Activated CD8-positive, alpha-beta memory T cell treated with anti-CD3 and anti-CD28 coated beads, Interleukin-2, amount 10 ng/mL, durations not matched to agents 7 days and 5 days (primary cell): ENCODE measurements at regions not wholly inside any gene's neighbourhood (a gene's known extent, or its start where the extent isn't known, plus 50 kb on each side); places are given as distances from the start of the nearest gene placed in this dataset.

Source experiments
- ATAC-seq: fragments of 150-1000 bp; cut with Tn5 transposase; one replicate; pipeline ENCODE4 v1.10.0; 2021; ENCODE audit warnings: moderate library complexity
- CTCF ChIA-PET: fragments of 350-600 bp; sonication (Branson Sonifier 250); formaldehyde crosslinking; loops from one replicate; lab custom pipeline; 2021; ENCODE audit warnings: antibody characterized with exemption; lab: Charles Lee
- DNase-seq: peaks from one replicate; pipeline ENCODE4 v3.0.0-alpha.2; 2020
- H3K27ac Mint-ChIP-seq: one replicate; pipeline ENCODE4 v1.8.0; 2021; ENCODE audit warnings: mild to moderate bottlenecking, mixed read lengths
- H3K27me3 Mint-ChIP-seq: one replicate; pipeline ENCODE4 v1.8.0; 2021; ENCODE audit warnings: mixed read lengths
- H3K36me3 Mint-ChIP-seq: one replicate; pipeline ENCODE4 v1.8.0; 2021; ENCODE audit warnings: mild to moderate bottlenecking, mixed read lengths
- H3K4me1 Mint-ChIP-seq: one replicate; pipeline ENCODE4 v1.8.0; 2021; ENCODE audit warnings: mixed read lengths
- H3K4me3 Mint-ChIP-seq: one replicate; pipeline ENCODE4 v1.8.0; 2021; ENCODE audit warnings: mild to moderate bottlenecking, moderate library complexity, mixed read lengths
- H3K9me3 Mint-ChIP-seq: one replicate; pipeline ENCODE4 v1.8.0; 2022; ENCODE audit warnings: low read depth, mixed read lengths

DNA sequence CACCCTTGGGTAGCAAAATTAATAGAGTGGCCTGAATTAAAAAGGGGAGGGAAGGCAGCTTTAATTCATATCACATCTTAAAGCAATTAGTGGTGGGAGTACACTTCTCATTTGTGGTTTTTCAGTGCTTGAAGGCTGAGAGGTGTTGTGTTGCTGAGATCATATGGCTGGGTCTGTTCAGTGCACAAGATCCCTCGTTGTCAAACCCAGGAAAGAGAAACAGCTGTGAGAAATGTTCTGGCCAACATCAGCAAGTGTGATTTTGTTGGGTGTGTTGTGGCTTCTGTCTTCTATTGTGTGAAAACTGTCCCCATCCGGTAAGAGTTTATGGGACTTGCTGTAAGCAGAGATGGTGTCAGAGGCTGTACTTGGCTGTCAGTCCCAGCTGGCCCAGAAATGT is 197.9 kb upstream of the BMPER start:
- Mint-ChIP-seq H3K4me3 (no peak overlapping the region), H3K27ac (no peak overlapping the region), H3K36me3 (peaks cover under 1% of the 10 kb centered on the region), H3K9me3 (peaks cover 3% of the 10 kb centered on the region), H3K4me1 (no peaks in the 10 kb centered on the region), H3K27me3 (no peaks in the 10 kb centered on the region)
- no peak for ATAC-seq
- CTCF ChIA-PET: no interaction called here
- DNase-seq: no peak

DNA sequence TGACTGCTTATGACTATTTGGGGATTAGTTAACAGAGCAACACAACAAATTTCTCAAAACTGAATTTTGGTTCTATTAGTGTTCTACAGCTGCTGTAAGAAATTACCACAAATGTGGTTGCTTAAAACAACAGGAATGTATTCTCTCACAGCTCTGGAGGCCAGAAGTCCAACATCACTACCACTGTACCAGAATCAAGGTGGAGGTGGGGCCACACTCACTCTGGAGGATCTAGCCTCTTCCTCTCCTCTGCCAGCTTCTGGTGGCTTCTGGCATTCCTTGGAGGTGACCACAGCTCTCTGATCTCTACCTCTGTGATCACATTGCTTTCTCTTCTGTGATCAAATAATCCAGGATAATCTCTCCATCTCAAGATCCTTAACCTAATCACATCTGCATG is 194.7 kb upstream of the BMPER start:
- H3K9me3 Mint-ChIP-seq: no peaks in the 10 kb centered on the region
- ATAC-seq (no peak), DNase-seq (no peak)
- no peak overlapping the region for H3K27ac Mint-ChIP-seq
- H3K27me3 Mint-ChIP-seq: no peaks in the 10 kb centered on the region
- CTCF ChIA-PET: no interaction called here
- no peaks in the 10 kb centered on the region for H3K4me1 Mint-ChIP-seq
- no peak overlapping the region for H3K4me3 Mint-ChIP-seq
- no peaks in the 10 kb centered on the region for H3K36me3 Mint-ChIP-seq

DNA sequence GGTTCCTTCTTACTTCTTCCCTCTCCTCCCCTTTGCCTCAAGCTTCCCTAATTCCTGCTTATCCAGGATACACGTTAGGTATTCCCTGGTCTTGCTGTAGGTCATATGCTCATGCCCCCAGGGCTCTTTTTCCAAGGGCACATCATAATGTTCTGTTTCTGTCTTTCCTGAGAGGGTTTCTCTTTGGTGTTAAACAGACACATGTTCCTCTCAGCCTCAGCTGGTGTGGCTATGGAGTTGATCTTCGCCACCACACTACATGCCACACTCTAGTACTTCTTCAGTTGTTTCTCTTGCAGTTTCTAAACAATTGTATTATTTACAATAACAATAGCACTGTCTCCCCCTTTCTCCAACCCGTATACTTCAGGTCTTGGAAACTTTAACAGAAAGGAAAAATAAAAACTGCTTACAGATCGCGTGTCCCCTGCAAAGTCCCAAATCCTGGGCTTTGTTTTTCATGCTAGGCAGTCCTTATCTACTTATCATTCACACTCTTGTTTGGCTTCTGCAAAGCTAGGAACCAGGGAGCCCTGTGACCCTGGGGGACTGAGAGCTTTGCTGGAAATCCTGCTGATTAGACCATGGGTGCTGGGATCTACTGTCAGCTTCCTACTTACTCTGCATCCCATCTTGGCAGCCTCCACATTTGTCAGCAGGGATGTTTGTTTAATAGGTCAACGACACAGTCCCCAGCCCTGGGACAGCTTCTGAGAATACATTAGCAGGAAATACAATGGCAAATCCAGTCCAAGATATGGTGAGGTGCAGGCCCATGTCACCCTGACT is 193.9 kb upstream of the BMPER start:
- Mint-ChIP-seq H3K4me1 (no peaks in the 10 kb centered on the region), H3K4me3 (no peak overlapping the region), H3K27me3 (no peaks in the 10 kb centered on the region), H3K36me3 (no peaks in the 10 kb centered on the region), H3K27ac (no peak overlapping the region), H3K9me3 (no peaks in the 10 kb centered on the region)
- CTCF ChIA-PET: no interaction called here
- DNase-seq: no peak
- no peak for ATAC-seq

DNA sequence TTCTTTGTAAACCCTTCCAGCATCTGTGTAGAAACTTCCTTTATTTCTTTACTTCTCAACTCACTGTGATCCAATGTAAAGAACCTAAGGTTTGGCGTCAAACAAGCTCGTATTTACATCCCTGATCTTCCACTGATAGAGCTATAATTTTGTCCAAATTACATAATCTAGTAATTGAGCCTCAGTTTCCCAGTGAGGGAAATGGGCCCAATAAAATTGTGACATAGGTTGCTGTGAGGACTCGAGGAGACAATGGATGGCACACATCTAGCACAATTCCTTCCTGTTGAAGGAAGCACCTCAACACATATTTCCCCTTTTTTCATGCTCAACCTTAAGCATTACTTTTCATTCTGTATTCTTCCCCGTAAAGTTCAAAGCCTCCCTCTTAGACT is 193.3 kb upstream of the BMPER start:
- no peaks in the 10 kb centered on the region for H3K9me3 Mint-ChIP-seq
- H3K27ac Mint-ChIP-seq: no peak overlapping the region
- H3K4me1 Mint-ChIP-seq: no peaks in the 10 kb centered on the region
- no peaks in the 10 kb centered on the region for H3K27me3 Mint-ChIP-seq
- H3K36me3 Mint-ChIP-seq: no peaks in the 10 kb centered on the region
- DNase-seq (no peak), ATAC-seq (no peak)
- H3K4me3 Mint-ChIP-seq: no peak overlapping the region
- CTCF ChIA-PET: no interaction called here

DNA sequence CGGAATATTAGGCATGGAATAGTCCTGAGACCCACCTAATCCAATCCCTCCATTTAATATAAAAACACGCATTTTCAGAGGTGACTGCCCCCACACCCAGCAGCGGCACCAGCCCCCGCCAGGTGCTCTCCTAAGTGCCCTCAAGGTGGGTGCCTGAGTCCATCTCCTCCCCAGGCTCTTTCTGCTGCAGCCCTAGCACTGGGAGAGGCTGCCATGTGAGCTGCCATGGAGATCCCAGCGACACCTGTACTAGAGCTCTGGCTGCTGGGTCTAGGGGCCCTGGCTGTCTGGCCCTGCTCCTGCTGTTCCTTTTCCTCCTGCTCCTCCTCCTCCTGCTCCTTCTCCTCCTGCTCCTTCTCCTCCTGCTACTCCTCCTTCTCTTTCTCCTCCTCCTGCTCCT is 191.1 kb upstream of the BMPER start:
- no peaks in the 10 kb centered on the region for H3K36me3 Mint-ChIP-seq
- H3K9me3 Mint-ChIP-seq: no peaks in the 10 kb centered on the region
- H3K4me3 Mint-ChIP-seq: no peak overlapping the region
- ATAC-seq (no peak), DNase-seq (no peak)
- H3K27ac Mint-ChIP-seq: no peak overlapping the region
- no peaks in the 10 kb centered on the region for H3K4me1 Mint-ChIP-seq
- H3K27me3 Mint-ChIP-seq: no peaks in the 10 kb centered on the region
- CTCF ChIA-PET: no interaction called here

DNA sequence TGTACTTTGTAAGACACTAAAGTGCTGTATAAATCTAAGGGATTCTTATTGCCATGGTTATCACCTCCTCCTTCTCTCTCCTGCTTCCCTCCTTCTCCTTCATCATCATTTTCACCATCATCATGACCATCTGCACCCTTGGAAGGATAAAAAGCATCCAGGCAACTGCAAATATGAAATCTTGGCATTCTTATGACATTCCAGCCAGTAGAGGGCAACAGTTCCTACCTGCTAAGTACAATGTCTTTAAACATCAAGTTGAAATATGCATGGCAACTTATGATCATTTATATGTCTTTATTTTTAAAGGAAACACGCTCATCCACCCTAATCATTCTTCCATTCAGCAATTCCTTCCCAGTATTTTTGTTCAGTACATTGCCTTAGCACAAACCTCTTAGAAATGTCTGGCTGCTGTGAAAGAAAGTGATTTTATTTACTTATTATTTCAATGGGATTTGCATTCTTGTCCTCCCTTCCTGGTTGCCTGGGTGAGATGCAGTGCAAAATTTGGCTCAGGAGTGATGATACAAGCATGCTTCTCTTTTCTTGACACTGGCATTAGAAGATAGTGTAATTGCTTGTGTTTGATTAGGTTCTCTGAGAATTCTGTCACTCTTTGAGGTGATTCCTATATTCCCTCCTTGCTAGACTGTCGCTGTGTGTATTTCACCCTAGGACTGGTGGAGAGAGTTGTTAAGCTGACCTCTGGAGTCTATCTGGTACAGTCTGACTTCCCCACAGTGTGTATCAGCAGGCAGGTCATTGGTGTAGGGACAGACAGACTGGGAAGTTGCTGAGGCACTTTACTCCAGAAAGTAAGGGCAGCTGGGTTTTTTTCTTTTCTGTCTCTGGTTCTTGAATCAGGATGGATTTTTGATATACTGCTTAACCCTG is 188.5 kb upstream of the BMPER start:
- CTCF ChIA-PET: no interaction called here
- no peak for ATAC-seq
- H3K4me1 Mint-ChIP-seq: no peaks in the 10 kb centered on the region
- H3K27me3 Mint-ChIP-seq: no peaks in the 10 kb centered on the region
- no peak for DNase-seq
- no peak overlapping the region for H3K27ac Mint-ChIP-seq
- H3K9me3 Mint-ChIP-seq: no peaks in the 10 kb centered on the region
- H3K4me3 Mint-ChIP-seq: no peak overlapping the region
- no peaks in the 10 kb centered on the region for H3K36me3 Mint-ChIP-seq

DNA sequence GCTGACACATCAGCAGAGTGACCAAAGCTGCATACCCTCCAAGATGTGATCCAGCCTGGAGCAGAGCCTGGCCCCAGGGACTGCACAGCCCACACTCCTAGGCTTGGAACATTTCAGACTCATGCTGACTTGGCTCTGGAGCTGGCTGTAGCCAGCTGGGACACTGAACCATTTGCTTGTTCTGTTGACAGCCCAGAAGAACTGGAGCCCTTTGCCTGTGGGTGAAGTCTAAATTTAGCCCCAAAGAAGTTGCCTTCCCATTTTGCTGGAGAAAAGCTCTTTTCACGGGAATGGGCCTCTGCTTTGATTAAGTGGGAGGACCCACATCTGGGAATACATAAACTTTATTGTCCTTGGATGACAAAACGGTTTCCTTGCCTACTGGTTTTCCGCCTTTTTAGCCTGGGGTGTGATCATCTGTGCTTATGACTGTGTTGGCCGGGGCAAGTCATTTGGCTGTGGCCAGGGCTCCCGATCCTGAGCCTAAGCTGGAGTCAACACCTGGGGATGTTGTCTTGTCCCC is 186.2 kb upstream of the BMPER start:
- H3K36me3 Mint-ChIP-seq: no peaks in the 10 kb centered on the region
- CTCF ChIA-PET: no interaction called here
- H3K4me1 Mint-ChIP-seq: no peaks in the 10 kb centered on the region
- DNase-seq (no peak), ATAC-seq (no peak)
- H3K4me3 Mint-ChIP-seq: no peak overlapping the region
- H3K27ac Mint-ChIP-seq: no peak overlapping the region
- H3K27me3 Mint-ChIP-seq: no peaks in the 10 kb centered on the region
- no peaks in the 10 kb centered on the region for H3K9me3 Mint-ChIP-seq

DNA sequence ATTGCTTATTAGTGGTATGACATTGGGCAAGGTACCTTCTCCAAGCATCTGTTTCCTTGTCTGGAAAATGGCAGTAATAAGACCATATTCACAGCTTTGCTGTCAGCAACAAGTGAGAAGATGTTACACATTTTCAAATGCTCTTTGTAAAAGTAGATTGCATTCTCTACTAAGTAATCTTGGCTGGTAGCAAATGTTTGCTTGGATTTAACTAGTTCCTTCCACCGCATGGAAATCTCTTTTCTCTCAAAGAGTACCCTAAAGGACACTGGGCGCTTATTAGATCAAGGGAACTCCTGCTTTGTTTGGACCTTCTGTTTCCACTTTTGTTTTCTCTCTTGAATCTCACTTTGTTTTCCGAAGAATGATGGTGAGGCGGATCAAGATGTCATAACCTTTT is 185.2 kb upstream of the BMPER start:
- Mint-ChIP-seq H3K4me1 (no peaks in the 10 kb centered on the region), H3K27ac (no peak overlapping the region), H3K36me3 (no peaks in the 10 kb centered on the region), H3K9me3 (no peaks in the 10 kb centered on the region), H3K4me3 (no peak overlapping the region), H3K27me3 (no peaks in the 10 kb centered on the region)
- no peak for ATAC-seq
- no peak for DNase-seq
- CTCF ChIA-PET: no interaction called here

DNA sequence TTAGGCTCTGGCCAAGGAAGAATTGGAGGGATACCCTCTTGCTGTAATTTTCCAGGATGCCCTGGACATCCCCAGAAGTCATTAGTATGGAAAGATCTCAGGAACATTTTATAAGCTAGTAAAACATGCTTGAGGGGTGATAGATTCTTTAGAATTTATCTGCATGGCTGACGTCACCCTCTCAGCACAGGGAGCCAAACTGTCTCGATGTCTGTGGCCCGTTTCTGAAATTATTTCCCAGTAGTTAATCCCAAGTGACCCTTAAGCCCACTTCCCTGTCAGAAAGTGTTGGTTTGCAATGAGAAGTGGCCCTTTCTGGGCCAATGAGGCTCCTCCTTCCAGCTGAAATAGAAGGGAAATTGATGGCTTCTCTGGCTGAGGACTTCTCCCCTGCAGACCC is 184.5 kb upstream of the BMPER start:
- Mint-ChIP-seq H3K27ac (no peak overlapping the region), H3K36me3 (no peaks in the 10 kb centered on the region), H3K9me3 (no peaks in the 10 kb centered on the region), H3K27me3 (no peaks in the 10 kb centered on the region), H3K4me3 (no peak overlapping the region), H3K4me1 (no peaks in the 10 kb centered on the region)
- DNase-seq (no peak), ATAC-seq (no peak)
- CTCF ChIA-PET: no interaction called here

DNA sequence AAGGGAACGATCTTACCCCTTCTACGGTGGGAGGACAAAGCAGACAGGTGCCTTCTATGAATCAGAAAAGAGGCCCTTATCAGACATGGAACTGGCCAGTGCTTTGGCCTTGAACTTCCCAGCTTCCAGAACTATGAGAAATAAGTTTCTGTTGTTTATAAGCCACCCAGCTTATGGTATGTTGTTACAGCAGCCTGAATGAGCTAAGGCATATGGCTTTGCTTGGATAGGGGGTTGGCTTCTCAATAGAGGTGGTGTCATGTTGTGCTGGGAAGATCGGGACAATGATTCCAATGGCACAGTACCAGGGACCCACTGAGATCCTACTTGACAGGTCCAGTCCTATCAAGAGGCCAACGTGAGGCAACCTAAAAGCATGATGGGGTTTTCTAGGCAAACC is 183.4 kb upstream of the BMPER start:
- H3K27ac Mint-ChIP-seq: no peak overlapping the region
- H3K4me1 Mint-ChIP-seq: no peaks in the 10 kb centered on the region
- H3K9me3 Mint-ChIP-seq: no peaks in the 10 kb centered on the region
- CTCF ChIA-PET: no interaction called here
- ATAC-seq: no peak
- H3K4me3 Mint-ChIP-seq: no peak overlapping the region
- DNase-seq: no peak
- H3K36me3 Mint-ChIP-seq: no peaks in the 10 kb centered on the region
- no peaks in the 10 kb centered on the region for H3K27me3 Mint-ChIP-seq

DNA sequence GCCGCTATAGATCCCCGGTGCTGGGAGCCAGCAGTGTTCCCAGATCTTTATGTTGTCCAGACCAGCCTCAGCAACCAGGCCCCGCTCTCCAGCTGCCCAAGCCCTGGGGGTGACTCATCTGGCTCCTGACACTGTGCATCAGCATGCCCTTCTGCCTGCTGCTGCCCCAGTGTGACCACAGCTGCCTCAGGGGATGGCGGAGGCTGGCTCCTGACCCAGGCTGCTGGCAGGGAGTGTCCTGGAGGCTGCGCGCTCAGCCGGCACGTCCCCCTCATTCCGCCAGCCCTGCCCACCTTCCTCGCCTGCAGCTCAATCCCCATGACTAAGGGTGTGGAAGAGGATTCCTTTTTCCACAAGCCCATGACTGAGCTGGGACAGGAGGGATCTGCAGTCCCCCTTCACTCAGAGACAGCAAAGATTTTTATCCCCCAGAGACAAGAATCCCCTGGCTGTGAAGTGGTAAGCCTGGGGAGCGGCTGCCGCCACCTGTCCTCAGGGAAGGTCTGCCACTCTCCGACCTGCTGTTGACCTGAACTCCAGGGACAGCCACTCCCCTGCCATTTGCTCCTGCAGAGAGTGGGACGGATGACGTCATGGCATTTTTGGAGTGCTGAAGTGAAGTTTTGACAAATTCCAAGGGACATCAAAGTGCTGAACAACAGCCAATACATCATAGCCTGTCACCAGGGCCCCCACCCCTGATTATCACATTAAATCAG is 182.8 kb upstream of the BMPER start:
- Mint-ChIP-seq H3K9me3 (no peaks in the 10 kb centered on the region), H3K27ac (no peak overlapping the region), H3K4me3 (no peak overlapping the region), H3K36me3 (no peaks in the 10 kb centered on the region), H3K4me1 (no peaks in the 10 kb centered on the region), H3K27me3 (no peaks in the 10 kb centered on the region)
- CTCF ChIA-PET: no interaction called here
- ATAC-seq: no peak
- no peak for DNase-seq

DNA sequence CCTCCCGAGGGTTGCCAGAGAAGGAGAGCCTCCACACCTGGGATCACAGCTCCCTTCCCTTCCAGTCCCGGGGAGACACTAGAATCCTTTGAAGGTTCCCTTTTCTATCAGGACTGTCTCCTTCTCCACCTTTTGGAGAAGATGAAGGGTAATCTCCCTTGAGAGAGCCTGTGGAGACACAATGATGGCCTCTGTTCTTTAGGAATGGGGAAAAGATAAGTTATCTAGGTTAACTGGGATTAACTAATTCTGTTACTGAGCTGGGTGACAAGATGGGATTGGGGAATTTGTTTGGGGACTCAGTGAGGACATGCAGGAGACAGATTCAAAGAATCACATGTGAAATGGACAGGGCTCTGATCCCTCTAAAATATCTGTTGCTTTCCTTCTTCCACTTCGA is 181.1 kb upstream of the BMPER start:
- no peaks in the 10 kb centered on the region for H3K4me1 Mint-ChIP-seq
- no peaks in the 10 kb centered on the region for H3K9me3 Mint-ChIP-seq
- H3K4me3 Mint-ChIP-seq: no peak overlapping the region
- CTCF ChIA-PET: no interaction called here
- DNase-seq: no peak
- ATAC-seq: no peak
- no peaks in the 10 kb centered on the region for H3K36me3 Mint-ChIP-seq
- H3K27ac Mint-ChIP-seq: no peak overlapping the region
- no peaks in the 10 kb centered on the region for H3K27me3 Mint-ChIP-seq

DNA sequence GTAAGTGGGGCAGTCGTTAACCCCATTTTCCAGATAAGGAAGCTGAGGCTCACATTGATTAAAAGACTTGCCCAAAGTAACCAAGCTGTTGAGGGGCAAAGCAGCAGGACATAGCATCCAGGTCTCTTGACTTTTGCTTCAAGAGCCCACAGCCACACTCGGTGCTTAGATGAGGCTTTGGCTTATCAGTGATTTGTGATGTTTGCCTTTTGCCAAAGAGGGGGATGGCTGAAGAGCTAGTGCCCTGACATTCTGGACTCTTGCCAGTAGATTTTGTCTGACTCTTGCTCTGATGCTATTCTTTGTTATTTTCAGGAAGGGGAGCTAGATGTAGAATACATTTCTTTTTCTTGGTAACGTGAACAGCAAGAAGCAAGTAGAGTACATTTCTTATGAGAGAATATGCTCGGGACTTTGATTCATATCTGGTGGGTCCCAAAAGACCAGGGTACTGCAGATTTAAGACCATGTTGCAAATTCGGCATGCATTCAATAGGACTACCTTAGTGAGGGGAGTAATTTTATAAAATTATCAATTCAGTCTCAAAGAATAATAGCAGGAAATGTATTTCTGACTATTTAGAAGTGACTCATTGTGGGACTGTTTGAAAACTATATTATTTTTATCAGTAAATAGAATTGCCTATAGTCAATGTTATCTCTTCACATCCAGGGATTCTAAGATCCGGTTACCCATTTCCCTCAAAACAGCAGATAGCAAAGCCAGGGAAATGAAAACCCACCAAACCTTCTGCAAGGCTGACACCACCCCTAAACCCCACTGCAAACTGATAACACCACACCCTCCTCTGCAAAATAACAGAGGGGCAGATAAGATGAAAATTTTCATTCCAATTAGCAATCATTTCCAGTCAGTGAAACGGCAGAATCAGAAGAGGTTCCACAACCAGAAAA is 180.0 kb upstream of the BMPER start:
- DNase-seq (no peak), ATAC-seq (no peak)
- H3K36me3 Mint-ChIP-seq: no peaks in the 10 kb centered on the region
- H3K27me3 Mint-ChIP-seq: no peaks in the 10 kb centered on the region
- no peak overlapping the region for H3K27ac Mint-ChIP-seq
- no peaks in the 10 kb centered on the region for H3K4me1 Mint-ChIP-seq
- H3K4me3 Mint-ChIP-seq: no peak overlapping the region
- CTCF ChIA-PET: no interaction called here
- H3K9me3 Mint-ChIP-seq: no peaks in the 10 kb centered on the region
